Activated CD8-positive, alpha-beta memory T cell treated with anti-CD3 and anti-CD28 coated beads for 36 hours (primary cell): ENCODE measurements at regions not wholly inside any gene's neighbourhood (a gene's known extent, or its start where the extent isn't known, plus 50 kb on each side); places are given as distances from the start of the nearest gene placed in this dataset.

ENCODE experiments used
- CTCF ChIA-PET: fragments of 350-600 bp; sonication (Branson Sonifier 250); formaldehyde crosslinking; loops from one replicate; lab custom pipeline; 2021; ENCODE audit warnings: antibody characterized with exemption; lab: Charles Lee
- POLR2A ChIA-PET: fragments of 350-600 bp; sonication (Branson Sonifier 250); formaldehyde crosslinking; loops from one replicate; lab custom pipeline; 2021; ENCODE audit warnings: antibody characterized with exemption; lab: Charles Lee

GRCh38 chr18:73245345-73245744, 377.6 kb upstream of the NETO1 start:
- POLR2A ChIA-PET = no interaction called here
- CTCF ChIA-PET = no interaction called here

GRCh38 chr18:73244401-73244800, 376.6 kb upstream of the NETO1 start:
- ChIA-PET CTCF (no interaction called here), POLR2A (no interaction called here)

- ChIA-PET CTCF (no interaction called here), POLR2A (no interaction called here)
Observed at GRCh38 chr18:73240899-73241298, 373.1 kb upstream of the NETO1 start.

GRCh38 chr18:73235921-73236320, 368.1 kb upstream of the NETO1 start:
- POLR2A ChIA-PET = no interaction called here
- CTCF ChIA-PET = no interaction called here

GRCh38 chr18:73235491-73235890, 367.7 kb upstream of the NETO1 start:
- CTCF ChIA-PET = no interaction called here
- POLR2A ChIA-PET = no interaction called here

- POLR2A ChIA-PET = no interaction called here
Observed at GRCh38 chr18:73232933-73233332, 365.1 kb upstream of the NETO1 start.

GRCh38 chr18:73220663-73221062, 352.9 kb upstream of the NETO1 start:
- POLR2A ChIA-PET = no interaction called here
- CTCF ChIA-PET = no interaction called here

More at GRCh38 chr18:73232933-73233332, 365.1 kb upstream of the NETO1 start:
- CTCF ChIA-PET = no interaction called here

GRCh38 chr18:73218293-73218692, 350.5 kb upstream of the NETO1 start:
- ChIA-PET POLR2A (no interaction called here), CTCF (no interaction called here)

- POLR2A ChIA-PET = no interaction called here
- CTCF ChIA-PET = no interaction called here
Observed at GRCh38 chr18:73214970-73215369, 347.2 kb upstream of the NETO1 start.

GRCh38 chr18:73212442-73212841, 344.7 kb upstream of the NETO1 start:
- POLR2A ChIA-PET = no interaction called here
- CTCF ChIA-PET = no interaction called here

GRCh38 chr18:73201940-73202339, 334.2 kb upstream of the NETO1 start:
- ChIA-PET POLR2A (no interaction called here), CTCF (no interaction called here)

- CTCF ChIA-PET = no interaction called here
- POLR2A ChIA-PET = no interaction called here
Observed at GRCh38 chr18:73199151-73199550, 331.4 kb upstream of the NETO1 start.

- ChIA-PET POLR2A (no interaction called here), CTCF (no interaction called here)
Observed at GRCh38 chr18:73189718-73190117, 321.9 kb upstream of the NETO1 start.

GRCh38 chr18:73168236-73168635, 300.4 kb upstream of the NETO1 start:
- ChIA-PET CTCF (no interaction called here), POLR2A (no interaction called here)

GRCh38 chr18:73164430-73164829, 296.6 kb upstream of the NETO1 start:
- ChIA-PET CTCF (no interaction called here), POLR2A (no interaction called here)

GRCh38 chr18:73163236-73163635, 295.4 kb upstream of the NETO1 start:
- ChIA-PET POLR2A (no interaction called here), CTCF (no interaction called here)

GRCh38 chr18:73156117-73156516, 288.3 kb upstream of the NETO1 start:
- CTCF ChIA-PET = no interaction called here
- POLR2A ChIA-PET = no interaction called here

- CTCF ChIA-PET = no interaction called here
- POLR2A ChIA-PET = no interaction called here
Observed at GRCh38 chr18:73153271-73153670, 285.5 kb upstream of the NETO1 start.

- CTCF ChIA-PET = no interaction called here
Observed at GRCh38 chr18:73151086-73151485, 283.3 kb upstream of the NETO1 start.

GRCh38 chr18:73150199-73150598, 282.4 kb upstream of the NETO1 start:
- ChIA-PET CTCF (no interaction called here), POLR2A (no interaction called here)

More at GRCh38 chr18:73151086-73151485, 283.3 kb upstream of the NETO1 start:
- POLR2A ChIA-PET = no interaction called here

- CTCF ChIA-PET = no interaction called here
- POLR2A ChIA-PET = no interaction called here
Observed at GRCh38 chr18:73147590-73147989, 279.8 kb upstream of the NETO1 start.

- POLR2A ChIA-PET = no interaction called here
- CTCF ChIA-PET = no interaction called here
Observed at GRCh38 chr18:73144030-73144429, 276.2 kb upstream of the NETO1 start.
